ENCODE measurements at regions not wholly inside any gene's neighbourhood (a gene's known extent, or its start where the extent isn't known, plus 50 kb on each side); places are given as distances from the start of the nearest gene placed in this dataset.

DNA sequence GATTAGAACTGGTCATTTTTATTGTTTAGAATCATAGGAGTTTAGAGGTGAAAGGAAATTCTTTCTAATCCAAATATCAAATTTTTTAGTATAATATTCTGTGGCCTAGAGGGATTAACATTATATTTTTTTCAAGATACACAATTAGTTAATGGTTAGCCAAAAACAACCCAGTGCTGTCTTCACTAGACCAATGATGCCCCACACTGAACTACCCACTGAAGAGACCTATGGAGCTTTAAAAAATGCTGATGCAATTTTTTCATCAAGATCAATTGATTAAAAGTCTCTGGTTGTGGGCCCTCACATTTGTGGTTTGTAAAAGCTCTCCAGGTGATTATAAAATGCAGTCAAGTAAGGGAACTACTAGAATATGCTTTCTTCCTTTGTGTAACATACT is 274.1 kb upstream of the C9orf72 start:
- TF ChIP-seq, protein P1, sequence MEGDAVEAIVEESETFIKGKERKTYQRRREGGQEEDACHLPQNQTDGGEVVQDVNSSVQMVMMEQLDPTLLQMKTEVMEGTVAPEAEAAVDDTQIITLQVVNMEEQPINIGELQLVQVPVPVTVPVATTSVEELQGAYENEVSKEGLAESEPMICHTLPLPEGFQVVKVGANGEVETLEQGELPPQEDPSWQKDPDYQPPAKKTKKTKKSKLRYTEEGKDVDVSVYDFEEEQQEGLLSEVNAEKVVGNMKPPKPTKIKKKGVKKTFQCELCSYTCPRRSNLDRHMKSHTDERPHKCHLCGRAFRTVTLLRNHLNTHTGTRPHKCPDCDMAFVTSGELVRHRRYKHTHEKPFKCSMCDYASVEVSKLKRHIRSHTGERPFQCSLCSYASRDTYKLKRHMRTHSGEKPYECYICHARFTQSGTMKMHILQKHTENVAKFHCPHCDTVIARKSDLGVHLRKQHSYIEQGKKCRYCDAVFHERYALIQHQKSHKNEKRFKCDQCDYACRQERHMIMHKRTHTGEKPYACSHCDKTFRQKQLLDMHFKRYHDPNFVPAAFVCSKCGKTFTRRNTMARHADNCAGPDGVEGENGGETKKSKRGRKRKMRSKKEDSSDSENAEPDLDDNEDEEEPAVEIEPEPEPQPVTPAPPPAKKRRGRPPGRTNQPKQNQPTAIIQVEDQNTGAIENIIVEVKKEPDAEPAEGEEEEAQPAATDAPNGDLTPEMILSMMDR (conservative IDR thresholded peaks at IDR 0.05): no peak
- H3K23ac ChIP-seq (ENCODE audit: insufficient read length, low read depth, low read length): no peak overlapping the region
- no peaks in the 10 kb centered on the region for H3K4me1 ChIP-seq (ENCODE audit: insufficient read depth, low read length)
- no peaks in the 10 kb centered on the region for H4K20me1 ChIP-seq (ENCODE audit: control insufficient read depth, insufficient read depth, insufficient read length)
- H2AK5ac ChIP-seq (ENCODE audit: insufficient read length, low read length): no peak overlapping the region
- H2BK120ac ChIP-seq (ENCODE audit: low read depth, low read length, poor library complexity, severe bottlenecking): no peak overlapping the region
- no peaks in the 10 kb centered on the region; a peak in 1 of 7 replicates for H3K36me3 Mint-ChIP-seq (ENCODE audit: insufficient read depth in 1 of 3, low read depth in 3 of 3)
- no peak overlapping the region; a peak in 1 of 7 replicates for H3K27ac Mint-ChIP-seq
- no peak overlapping the region for H3K27ac ChIP-seq (ENCODE audit: insufficient read length, low read depth, low read length)
- no peaks in the 10 kb centered on the region for H3K79me1 ChIP-seq (ENCODE audit: insufficient read depth, low read depth, low read length, poor library complexity, severe bottlenecking)
- H3K9me3 ChIP-seq (ENCODE audit: control insufficient read depth, low read depth, low read length): no peaks in the 10 kb centered on the region
- H3K79me2 ChIP-seq (ENCODE audit: insufficient read depth, low read length): no peaks in the 10 kb centered on the region
- no peaks in the 10 kb centered on the region for H3K23me2 ChIP-seq (ENCODE audit: insufficient read length, low read depth, low read length, poor library complexity, severe bottlenecking)
- no peak overlapping the region for H4K5ac ChIP-seq (ENCODE audit: insufficient read length, low read depth, low read length)
- peaks cover 2% of the 10 kb centered on the region for H3K27me3 Mint-ChIP-seq (ENCODE audit: low read depth)
- no peak overlapping the region for H2AFZ ChIP-seq (ENCODE audit: low read length)
- H4K8ac ChIP-seq (replicated peaks; ENCODE audit: insufficient read length, low read depth, low read length): no peak overlapping the region
- no peak overlapping the region for H2BK15ac ChIP-seq (ENCODE audit: low read depth, low read length)
- H4K91ac ChIP-seq (ENCODE audit: insufficient read length, low read depth, low read length): no peak overlapping the region
- H3K18ac ChIP-seq (ENCODE audit: insufficient read length, low read depth, low read length): no peak overlapping the region
- no peak overlapping the region for H2BK20ac ChIP-seq (ENCODE audit: low read depth, low read length, poor library complexity, severe bottlenecking)
- no peak overlapping the region for H3T11ph ChIP-seq (ENCODE audit: low read length)
- H3K4me2 ChIP-seq (ENCODE audit: insufficient read depth, insufficient read length, low read length): no peak overlapping the region
- no peak overlapping the region for H3K4me3 Mint-ChIP-seq
- no peak overlapping the region for H3K14ac ChIP-seq (ENCODE audit: insufficient read depth, low read length)
- H3K4ac ChIP-seq (ENCODE audit: low read depth, low read length): no peak overlapping the region
- no peak for DNase-seq
- no peak overlapping the region for H2BK5ac ChIP-seq (ENCODE audit: insufficient read length, low read length)
- H2BK12ac ChIP-seq (ENCODE audit: insufficient read length, low read depth, low read length): no peak overlapping the region
- no peaks in the 10 kb centered on the region for H3K27me3 ChIP-seq (ENCODE audit: insufficient read depth, low read length)
- H3K9me3 Mint-ChIP-seq: no peaks in the 10 kb centered on the region
- H3K4me1 Mint-ChIP-seq: peaks cover 5 to 7% of the 10 kb centered on the region in 2 experiments
- no peak overlapping the region for H3K9ac ChIP-seq (ENCODE audit: extremely low read depth, insufficient read length, low read length)
- H3K56ac ChIP-seq (ENCODE audit: insufficient read length, low read depth, low read length): no peak overlapping the region

All from H9 (cell line).